ENCODE measurements at regions not wholly inside any gene's neighbourhood (a gene's known extent, or its start where the extent isn't known, plus 50 kb on each side); places are given as distances from the start of the nearest gene placed in this dataset.

DNA sequence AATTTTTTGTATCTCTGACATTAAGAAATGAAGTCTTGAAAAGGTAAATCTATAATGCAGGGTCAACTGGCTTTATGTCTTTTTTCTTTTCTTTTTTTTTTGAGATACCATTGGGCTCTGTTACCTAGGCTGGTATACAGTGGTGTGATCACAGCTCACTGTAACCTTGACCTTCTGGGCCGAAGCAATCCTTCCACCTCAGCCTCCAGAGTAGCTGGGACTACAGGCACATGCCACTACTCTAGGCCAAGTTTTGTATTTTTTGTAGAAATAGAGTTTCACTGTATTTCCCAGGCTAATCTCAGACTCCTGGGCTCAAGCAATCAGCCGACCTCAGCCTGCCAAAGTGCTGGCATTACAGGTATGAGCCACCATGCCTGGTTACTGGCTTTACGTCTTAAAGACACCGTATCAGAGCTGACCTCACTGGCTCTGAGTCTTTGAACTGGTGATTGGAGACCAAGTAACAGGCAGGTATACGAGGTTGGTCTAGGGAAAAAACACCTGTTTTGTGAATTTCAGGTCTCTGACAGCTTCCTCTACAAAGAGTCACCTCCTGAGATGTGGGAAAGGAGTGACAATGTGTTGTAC is 70.4 kb upstream of the GPBP1 start:
- intact Hi-C loops (cut with DNase I; ENCODE audit: low total_unique reads) = no loop called here

DNA sequence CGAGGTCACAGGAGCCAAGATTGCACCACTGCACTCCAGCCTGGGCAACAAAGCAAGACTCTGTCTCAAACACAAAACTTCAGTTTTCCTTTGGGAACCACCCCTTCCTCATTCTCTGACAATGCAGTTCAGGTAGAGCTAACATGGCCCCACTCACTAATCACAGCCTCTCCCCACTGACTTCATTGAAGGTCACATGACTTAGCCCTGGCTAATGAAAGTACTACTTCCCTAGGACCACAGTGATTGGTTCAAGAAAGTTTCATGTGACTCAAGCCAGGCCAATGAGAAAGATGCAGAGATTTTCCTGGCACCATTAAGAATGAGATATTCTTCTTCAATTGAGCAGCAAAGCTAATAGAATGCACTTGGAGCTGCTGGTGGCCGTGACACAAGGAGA is 67.2 kb upstream of the GPBP1 start:
- intact Hi-C loops (cut with DNase I; ENCODE audit: low total_unique reads) = no loop called here
- no peak for DNase-seq
- no peaks in the 10 kb centered on the region for H3K9me3 ChIP-seq
- no peaks in the 10 kb centered on the region for H3K36me3 ChIP-seq (ENCODE audit: low read depth, missing control alignments)
- H3K27ac ChIP-seq = no peak overlapping the region
- no peak overlapping the region for H3K4me3 ChIP-seq
- WGBS, 2 donors = 87 to 91% methylated on average over 2 of the region's 2 CpGs
- no peaks in the 10 kb centered on the region for H3K27me3 ChIP-seq
- no peaks in the 10 kb centered on the region for H3K4me1 ChIP-seq
- TF ChIP-seq, protein P1, sequence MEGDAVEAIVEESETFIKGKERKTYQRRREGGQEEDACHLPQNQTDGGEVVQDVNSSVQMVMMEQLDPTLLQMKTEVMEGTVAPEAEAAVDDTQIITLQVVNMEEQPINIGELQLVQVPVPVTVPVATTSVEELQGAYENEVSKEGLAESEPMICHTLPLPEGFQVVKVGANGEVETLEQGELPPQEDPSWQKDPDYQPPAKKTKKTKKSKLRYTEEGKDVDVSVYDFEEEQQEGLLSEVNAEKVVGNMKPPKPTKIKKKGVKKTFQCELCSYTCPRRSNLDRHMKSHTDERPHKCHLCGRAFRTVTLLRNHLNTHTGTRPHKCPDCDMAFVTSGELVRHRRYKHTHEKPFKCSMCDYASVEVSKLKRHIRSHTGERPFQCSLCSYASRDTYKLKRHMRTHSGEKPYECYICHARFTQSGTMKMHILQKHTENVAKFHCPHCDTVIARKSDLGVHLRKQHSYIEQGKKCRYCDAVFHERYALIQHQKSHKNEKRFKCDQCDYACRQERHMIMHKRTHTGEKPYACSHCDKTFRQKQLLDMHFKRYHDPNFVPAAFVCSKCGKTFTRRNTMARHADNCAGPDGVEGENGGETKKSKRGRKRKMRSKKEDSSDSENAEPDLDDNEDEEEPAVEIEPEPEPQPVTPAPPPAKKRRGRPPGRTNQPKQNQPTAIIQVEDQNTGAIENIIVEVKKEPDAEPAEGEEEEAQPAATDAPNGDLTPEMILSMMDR (IDR thresholded peaks at IDR 0.05) = no peak
- no peak for TF ChIP-seq POLR2A (IDR thresholded peaks at IDR 0.05)

More for the DNA sequence above, 70.4 kb upstream of the GPBP1 start:
- no peaks in the 10 kb centered on the region for H3K9me3 ChIP-seq
- H3K4me3 ChIP-seq = no peak overlapping the region
- H3K4me1 ChIP-seq = no peaks in the 10 kb centered on the region
- no peak overlapping the region for H3K27ac ChIP-seq
- no peak for TF ChIP-seq POLR2A (IDR thresholded peaks at IDR 0.05)
- TF ChIP-seq, protein P1 (IDR thresholded peaks at IDR 0.05) = no peak
- H3K36me3 ChIP-seq (ENCODE audit: low read depth, missing control alignments) = no peaks in the 10 kb centered on the region
- no peak for DNase-seq
- no peaks in the 10 kb centered on the region for H3K27me3 ChIP-seq
- WGBS, 2 donors = 76 to 82% methylated on average over 5 of the region's 5 CpGs

DNA sequence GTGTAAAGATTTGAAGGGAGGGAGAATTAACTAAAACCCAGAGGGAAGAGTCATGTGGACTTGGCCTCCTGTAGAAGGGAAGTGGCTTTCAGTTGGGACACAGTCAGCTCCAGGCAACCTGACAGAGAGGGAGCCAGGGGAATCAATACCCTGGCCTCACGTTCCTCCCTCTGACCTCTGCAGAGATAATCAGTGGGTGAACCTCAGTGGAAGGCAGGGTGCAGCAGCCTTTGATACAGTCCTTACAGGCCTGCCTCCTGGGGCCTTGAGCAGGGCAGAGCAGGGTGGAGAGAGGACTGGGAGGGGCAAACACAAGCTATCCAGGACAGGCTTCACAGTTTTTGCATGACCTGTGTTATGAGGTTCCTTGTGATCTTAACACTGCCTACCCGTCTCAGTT is 61.9 kb upstream of the GPBP1 start:
- no peaks in the 10 kb centered on the region for H3K36me3 ChIP-seq (ENCODE audit: low read depth, missing control alignments)
- intact Hi-C loops (cut with DNase I; ENCODE audit: low total_unique reads) = no loop called here

DNA sequence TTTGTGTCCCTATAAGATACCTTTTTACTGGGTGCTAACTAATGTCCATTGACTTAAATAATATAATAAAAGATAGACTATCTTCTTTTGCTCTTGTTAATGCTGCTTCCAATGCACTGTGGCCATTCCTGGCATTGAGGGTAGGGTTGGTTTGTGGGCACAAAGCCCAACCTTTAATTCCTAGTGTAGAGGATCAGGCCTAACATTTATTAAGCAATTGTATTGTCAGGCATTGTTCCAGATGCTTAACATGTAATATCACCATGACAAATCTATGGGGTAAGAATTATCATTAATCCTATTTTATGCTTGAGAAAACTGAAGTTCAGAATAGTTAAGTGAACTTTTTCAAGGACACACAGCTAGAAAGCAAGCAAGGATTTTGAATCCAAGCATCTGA is 60.4 kb upstream of the GPBP1 start:
- intact Hi-C loops (cut with DNase I; ENCODE audit: low total_unique reads) = no loop called here
- no peak for DNase-seq
- no peak overlapping the region for H3K27ac ChIP-seq
- H3K4me3 ChIP-seq = no peak overlapping the region
- no peaks in the 10 kb centered on the region for H3K27me3 ChIP-seq
- H3K36me3 ChIP-seq (ENCODE audit: low read depth, missing control alignments) = no peaks in the 10 kb centered on the region
- no peaks in the 10 kb centered on the region for H3K4me1 ChIP-seq
- no peaks in the 10 kb centered on the region for H3K9me3 ChIP-seq
- TF ChIP-seq, protein P1 (IDR thresholded peaks at IDR 0.05) = no peak
- TF ChIP-seq POLR2A (IDR thresholded peaks at IDR 0.05) = no peak

More for the DNA sequence above, 61.9 kb upstream of the GPBP1 start:
- H3K4me3 ChIP-seq = no peak overlapping the region
- no peaks in the 10 kb centered on the region for H3K9me3 ChIP-seq
- no peaks in the 10 kb centered on the region for H3K27me3 ChIP-seq
- H3K4me1 ChIP-seq = no peaks in the 10 kb centered on the region
- no peak for DNase-seq
- no peak overlapping the region for H3K27ac ChIP-seq
- WGBS, 2 donors = 36 to 74% methylated on average over 2 of the region's 2 CpGs
- no peak for TF ChIP-seq POLR2A (IDR thresholded peaks at IDR 0.05)
- TF ChIP-seq, protein P1 (IDR thresholded peaks at IDR 0.05) = no peak

DNA sequence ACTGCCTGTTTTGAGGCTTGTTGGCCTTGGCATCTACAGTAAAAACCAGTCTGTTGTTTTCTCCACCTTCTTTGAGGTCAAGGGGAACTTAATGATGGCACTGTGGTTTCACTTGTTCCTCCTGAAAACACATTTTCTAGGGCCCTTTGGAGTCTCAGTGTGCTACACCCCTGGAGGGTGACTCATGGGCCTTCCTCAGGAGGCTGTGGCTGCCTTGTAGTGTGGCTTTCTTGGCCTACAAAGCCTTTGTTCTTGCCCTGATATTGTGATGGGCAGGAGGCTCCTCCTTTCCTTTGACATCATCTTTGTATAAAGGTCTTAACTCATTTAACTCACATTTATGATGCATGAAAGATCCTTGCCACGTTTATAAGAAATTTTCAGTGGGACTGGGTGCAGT is 56.3 kb upstream of the GPBP1 start:
- DNase-seq = no peak
- WGBS, 2 donors = 46 to 58% methylated on average over 1 of the region's 1 CpG
- no peaks in the 10 kb centered on the region for H3K4me1 ChIP-seq
- no peaks in the 10 kb centered on the region for H3K9me3 ChIP-seq
- no peaks in the 10 kb centered on the region for H3K27me3 ChIP-seq
- TF ChIP-seq, protein P1 (IDR thresholded peaks at IDR 0.05) = no peak
- TF ChIP-seq POLR2A (IDR thresholded peaks at IDR 0.05) = no peak
- H3K36me3 ChIP-seq (ENCODE audit: low read depth, missing control alignments) = no peaks in the 10 kb centered on the region
- no peak overlapping the region for H3K27ac ChIP-seq
- intact Hi-C loops (cut with DNase I; ENCODE audit: low total_unique reads) = no loop called here
- no peak overlapping the region for H3K4me3 ChIP-seq
